Gastrocnemius medialis (tissue), 4 donors: ENCODE measurements at regions not wholly inside any gene's neighbourhood (a gene's known extent, or its start where the extent isn't known, plus 50 kb on each side); places are given as distances from the start of the nearest gene placed in this dataset.

Experiments
- ATAC-seq, 2 donors: fragments of 150-250 bp; one replicate each; pipeline ENCODE4 v1.9.1; 2016
- DNase-seq, 2 donors: peaks; one replicate each; pipeline ENCODE4 v3.0.0-alpha.2; 2019
- H3K27ac ChIP-seq, 4 donors: fragments of 200-600 bp; sonication (generic); 1 replicate in 1 of 4; 2 replicates in 3 of 4; pipeline ENCODE4 v1.5.1; 2016 to 2018; ENCODE audit warnings: mild to moderate bottlenecking in 2 of 4, moderate library complexity in 1 of 4
- H3K27me3 ChIP-seq, 3 donors: fragments of 200-600 bp; sonication (generic) in 2 of 3; 1 replicate in 1 of 3; 2 replicates in 2 of 3; pipeline versions ENCODE4 v1.5.1 to v1.6.0; 2016 to 2019; ENCODE audit warnings: mild to moderate bottlenecking in 1 of 3, moderate library complexity in 1 of 3
- H3K36me3 ChIP-seq, 2 donors: fragments of 200-600 bp; sonication (generic) in 1 of 2; one replicate each; pipeline ENCODE4 v1.5.1; 2017 to 2018
- H3K4me1 ChIP-seq, 2 donors: fragments of 200-600 bp; sonication (generic) in 1 of 2; one replicate each; pipeline ENCODE4 v1.5.1; 2016 to 2017; ENCODE audit warnings: mild to moderate bottlenecking in 2 of 2
- H3K4me3 ChIP-seq, 4 donors: fragments of 200-600 bp; sonication (generic) in 3 of 4; 1 replicate in 1 of 4; 2 replicates in 3 of 4; pipeline ENCODE4 v1.5.1; 2016 to 2019; ENCODE audit warnings: mild to moderate bottlenecking in 2 of 4
- H3K9me3 ChIP-seq, 3 donors: fragments of 200-600 bp; sonication (generic) in 2 of 3; 1 replicate in 1 of 3; 2 replicates in 2 of 3; pipeline ENCODE4 v1.5.1; 2016 to 2019
- POLR2A ChIP-seq, 2 donors: fragments of 450-650 bp; IDR thresholded peaks; one replicate each; pipeline ENCODE4 v1.6.1; 2017; ENCODE audit warnings: antibody characterized with exemption in 2 of 2, mild to moderate bottlenecking in 2 of 2, moderate library complexity in 2 of 2
- in situ Hi-C, 4 donors: fragments of 200-750 bp; cut with MboI; loops; one replicate each; pipeline versions ENCODE4 v1.15.0 to v1.8.0; 2017; ENCODE audit warnings: low sequenced_read_pairs in 4 of 4
- intact Hi-C: fragments of 100-400 bp; cut with DNase I; formaldehyde crosslinking; loops from one replicate; pipeline ENCODE4 v1.15.1; 2023; ENCODE audit warnings: low total_unique reads
- TF ChIP-seq, protein P1 (sequence below), 5 experiments: fragments of 450-650 bp in 3 of 5; fragments of 200-600 bp in 2 of 5; sonication (generic) in 2 of 5; IDR thresholded peaks in 4 of 5; conservative IDR thresholded peaks in 1 of 5; 1 replicate in 4 of 5; 2 replicates in 1 of 5; pipeline ENCODE4 v1.5.1; 2016 to 2019; ENCODE audit warnings: antibody characterized with exemption in 5 of 5, mild to moderate bottlenecking in 3 of 5, moderate library complexity in 3 of 5

DNA sequence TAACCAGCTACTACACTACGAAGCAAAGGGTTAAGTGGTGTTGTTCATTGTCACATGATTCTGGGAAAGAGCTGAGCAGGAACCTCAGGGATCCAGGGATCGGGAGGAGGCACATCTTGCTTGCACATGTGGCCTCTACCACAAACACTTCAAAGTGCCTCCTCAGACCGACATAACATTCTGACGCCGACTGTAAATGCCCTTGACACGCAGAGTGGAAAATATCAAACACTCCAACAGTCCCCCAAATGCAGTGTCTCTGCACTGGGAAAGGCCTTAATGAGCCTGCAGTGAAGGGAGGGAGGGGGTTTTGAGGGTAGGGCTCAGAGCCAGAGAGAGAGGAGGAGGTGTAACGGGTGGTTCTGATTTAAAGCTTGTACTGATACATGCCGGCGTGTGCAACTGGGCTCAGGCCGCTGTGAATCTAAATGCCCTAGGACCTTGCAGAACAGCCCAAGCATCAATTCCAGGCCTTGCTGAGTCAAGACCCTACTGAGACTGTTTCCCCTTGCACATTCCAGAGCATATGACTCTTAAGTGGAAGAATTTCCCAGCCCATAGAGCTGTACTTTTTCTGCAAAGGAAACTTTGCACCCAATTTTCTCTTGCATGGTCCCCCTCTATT lies 163.7 kb downstream of the NTMT2 start:
- H3K9me3 ChIP-seq = no peaks in the 10 kb centered on the region
- no peak overlapping the region for H3K27ac ChIP-seq
- H3K27me3 ChIP-seq = no peaks in the 10 kb centered on the region
- no peak for DNase-seq
- in situ Hi-C loops = no loop called here
- H3K4me3 ChIP-seq = no peak overlapping the region
- no peak for TF ChIP-seq POLR2A (IDR thresholded peaks at IDR 0.05)
- TF ChIP-seq, protein P1, sequence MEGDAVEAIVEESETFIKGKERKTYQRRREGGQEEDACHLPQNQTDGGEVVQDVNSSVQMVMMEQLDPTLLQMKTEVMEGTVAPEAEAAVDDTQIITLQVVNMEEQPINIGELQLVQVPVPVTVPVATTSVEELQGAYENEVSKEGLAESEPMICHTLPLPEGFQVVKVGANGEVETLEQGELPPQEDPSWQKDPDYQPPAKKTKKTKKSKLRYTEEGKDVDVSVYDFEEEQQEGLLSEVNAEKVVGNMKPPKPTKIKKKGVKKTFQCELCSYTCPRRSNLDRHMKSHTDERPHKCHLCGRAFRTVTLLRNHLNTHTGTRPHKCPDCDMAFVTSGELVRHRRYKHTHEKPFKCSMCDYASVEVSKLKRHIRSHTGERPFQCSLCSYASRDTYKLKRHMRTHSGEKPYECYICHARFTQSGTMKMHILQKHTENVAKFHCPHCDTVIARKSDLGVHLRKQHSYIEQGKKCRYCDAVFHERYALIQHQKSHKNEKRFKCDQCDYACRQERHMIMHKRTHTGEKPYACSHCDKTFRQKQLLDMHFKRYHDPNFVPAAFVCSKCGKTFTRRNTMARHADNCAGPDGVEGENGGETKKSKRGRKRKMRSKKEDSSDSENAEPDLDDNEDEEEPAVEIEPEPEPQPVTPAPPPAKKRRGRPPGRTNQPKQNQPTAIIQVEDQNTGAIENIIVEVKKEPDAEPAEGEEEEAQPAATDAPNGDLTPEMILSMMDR (IDR thresholded peaks at IDR 0.05 in 4 of 5, conservative IDR thresholded peaks at IDR 0.05 in 1 of 5) = no peak
- no peaks in the 10 kb centered on the region for H3K36me3 ChIP-seq
- no peak for ATAC-seq
- intact Hi-C loops = no loop called here
- no peaks in the 10 kb centered on the region for H3K4me1 ChIP-seq

DNA sequence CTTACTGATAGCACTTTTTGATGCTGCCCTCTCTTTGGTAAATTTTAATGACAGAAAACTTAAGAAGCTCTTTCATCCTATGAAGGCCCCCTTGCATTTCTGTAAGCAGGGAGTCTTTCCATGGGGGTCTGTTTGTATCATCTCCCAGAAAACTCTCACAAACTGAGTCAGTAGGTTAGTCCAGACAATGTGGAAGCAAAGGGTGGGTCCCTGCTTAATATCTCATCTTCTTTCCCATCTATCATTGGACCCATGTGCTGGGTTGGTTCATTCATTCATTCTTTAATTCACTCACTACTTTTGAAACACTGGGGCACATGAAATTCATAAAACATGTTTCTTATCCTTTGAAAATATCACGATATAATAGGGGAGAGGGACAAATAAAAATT lies 164.3 kb downstream of the NTMT2 start:
- Histone ChIP-seq H3K4me3 (no peak overlapping the region), H3K36me3 (no peaks in the 10 kb centered on the region), H3K9me3 (no peaks in the 10 kb centered on the region), H3K27ac (no peak overlapping the region), H3K27me3 (no peaks in the 10 kb centered on the region), H3K4me1 (no peaks in the 10 kb centered on the region)
- TF ChIP-seq POLR2A (IDR thresholded peaks at IDR 0.05) = no peak
- TF ChIP-seq, protein P1 (IDR thresholded peaks at IDR 0.05 in 4 of 5, conservative IDR thresholded peaks at IDR 0.05 in 1 of 5) = no peak
- ATAC-seq = no peak
- in situ Hi-C loops (no loop called here), intact Hi-C loops (no loop called here)
- DNase-seq = no peak

DNA sequence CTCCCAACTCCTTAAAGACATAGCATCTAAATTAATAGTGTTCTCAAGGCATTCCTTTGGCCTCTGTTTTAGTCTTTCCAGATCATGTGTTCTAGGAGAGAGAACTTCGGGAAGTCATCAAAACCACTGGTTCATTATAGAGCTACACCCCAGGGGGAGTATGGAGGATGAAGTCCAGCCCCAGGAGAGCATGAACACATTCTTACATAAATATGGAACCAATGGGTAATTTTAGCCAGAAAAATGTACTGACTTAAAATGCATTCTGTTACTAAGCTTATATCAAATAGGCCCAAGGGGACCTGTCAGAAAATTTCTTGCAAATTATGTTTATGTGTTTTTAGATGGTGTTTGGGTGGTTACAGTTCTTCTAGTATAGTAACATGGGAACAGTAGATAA lies 165.2 kb downstream of the NTMT2 start:
- intact Hi-C loops (no loop called here), in situ Hi-C loops (no loop called here)

DNA sequence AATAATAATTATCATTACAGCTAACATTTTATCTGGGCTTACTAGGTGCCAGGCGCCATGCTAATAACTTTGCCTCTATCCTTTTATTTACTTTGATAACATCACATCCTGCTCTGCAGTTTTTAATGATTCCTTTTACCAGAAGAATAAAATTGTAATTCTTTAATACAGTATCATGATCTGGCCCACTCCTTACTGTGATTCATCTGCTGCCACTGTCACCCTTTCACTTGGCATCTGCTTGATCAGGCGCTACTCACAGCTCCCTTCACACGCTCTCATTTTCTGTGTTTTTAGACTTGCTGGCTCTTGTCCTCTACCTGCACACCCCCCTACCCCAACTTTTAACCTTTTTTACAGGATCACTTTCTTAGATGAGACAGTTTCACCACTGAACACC lies 167.5 kb downstream of the NTMT2 start:
- ATAC-seq = no peak
- in situ Hi-C loops (no loop called here), intact Hi-C loops (no loop called here)
- TF ChIP-seq POLR2A (IDR thresholded peaks at IDR 0.05) = no peak
- TF ChIP-seq, protein P1 (IDR thresholded peaks at IDR 0.05 in 4 of 5, conservative IDR thresholded peaks at IDR 0.05 in 1 of 5) = no peak
- no peaks in the 10 kb centered on the region for H3K4me1 ChIP-seq
- no peak for DNase-seq
- no peaks in the 10 kb centered on the region for H3K9me3 ChIP-seq
- no peak overlapping the region for H3K27ac ChIP-seq
- H3K27me3 ChIP-seq = no peaks in the 10 kb centered on the region
- no peaks in the 10 kb centered on the region for H3K36me3 ChIP-seq
- H3K4me3 ChIP-seq = no peak overlapping the region

More for the DNA sequence above, 165.2 kb downstream of the NTMT2 start:
- no peak for TF ChIP-seq POLR2A (IDR thresholded peaks at IDR 0.05)
- TF ChIP-seq, protein P1 (IDR thresholded peaks at IDR 0.05 in 4 of 5, conservative IDR thresholded peaks at IDR 0.05 in 1 of 5) = no peak
- no peaks in the 10 kb centered on the region for H3K4me1 ChIP-seq
- H3K27me3 ChIP-seq = no peaks in the 10 kb centered on the region
- H3K27ac ChIP-seq = no peak overlapping the region
- H3K4me3 ChIP-seq = no peak overlapping the region
- no peaks in the 10 kb centered on the region for H3K36me3 ChIP-seq
- ATAC-seq (no peak), DNase-seq (no peak)
- no peaks in the 10 kb centered on the region for H3K9me3 ChIP-seq

DNA sequence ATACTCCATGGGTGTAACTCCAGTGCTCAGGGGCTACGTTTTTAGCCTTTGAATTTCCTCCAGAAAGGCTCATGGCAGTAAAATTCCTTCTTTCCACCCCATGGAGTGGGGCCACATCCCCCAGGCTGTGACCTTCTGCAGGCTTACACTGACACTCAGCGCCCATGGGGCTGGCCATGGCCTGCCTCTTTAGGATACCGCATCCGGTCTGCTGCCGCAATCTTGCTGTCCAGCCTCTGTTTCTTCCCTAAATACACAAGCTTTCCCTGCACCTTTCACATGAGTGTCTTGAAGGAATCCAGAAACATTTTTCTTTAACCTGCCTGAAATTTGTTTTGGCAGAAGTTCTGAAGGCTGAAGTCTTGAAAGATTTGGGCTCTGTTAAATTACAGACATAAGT lies 170.5 kb downstream of the NTMT2 start:
- no peak for TF ChIP-seq POLR2A (IDR thresholded peaks at IDR 0.05)
- TF ChIP-seq, protein P1 (IDR thresholded peaks at IDR 0.05 in 4 of 5, conservative IDR thresholded peaks at IDR 0.05 in 1 of 5) = no peak
- H3K27ac ChIP-seq = no peak overlapping the region
- no peaks in the 10 kb centered on the region for H3K4me1 ChIP-seq
- in situ Hi-C loops = no loop called here
- H3K9me3 ChIP-seq = no peaks in the 10 kb centered on the region
- H3K4me3 ChIP-seq = no peak overlapping the region
- DNase-seq (no peak), ATAC-seq (no peak)
- H3K27me3 ChIP-seq = no peaks in the 10 kb centered on the region
- intact Hi-C loops = no loop called here
- H3K36me3 ChIP-seq = no peaks in the 10 kb centered on the region
